ENCODE measurements at regions not wholly inside any gene's neighbourhood (a gene's known extent, or its start where the extent isn't known, plus 50 kb on each side); places are given as distances from the start of the nearest gene placed in this dataset.

- no peak for TF ChIP-seq CTCF (optimal IDR thresholded peaks at IDR 0.05 in 1 of 3, IDR thresholded peaks at IDR 0.05 in 1 of 3, conservative IDR thresholded peaks at IDR 0.05 in 1 of 3; ENCODE audit: extremely low read depth in 1 of 3, insufficient read depth in 2 of 3, low read length in 3 of 3)
- TF ChIP-seq EZH2 (IDR thresholded peaks at IDR 0.05; ENCODE audit: low read length): no peak
Measured at GRCh38 chr4:186826846-186827533, 103.3 kb upstream of the FAT1 start.
